ENCODE measurements at regions not wholly inside any gene's neighbourhood (a gene's known extent, or its start where the extent isn't known, plus 50 kb on each side); places are given as distances from the start of the nearest gene placed in this dataset.

GRCh38 chr12:71266606-71267005 lies 108.8 kb upstream of the TSPAN8 start:
- TF ChIP-seq POLR2A (IDR thresholded peaks at IDR 0.05; ENCODE audit: low read depth) = no peak
- TF ChIP-seq CTCF (IDR thresholded peaks at IDR 0.05) = no peak
- no peak for TF ChIP-seq POLR2AphosphoS5 (IDR thresholded peaks at IDR 0.05)
